ENCODE measurements at regions not wholly inside any gene's neighbourhood (a gene's known extent, or its start where the extent isn't known, plus 50 kb on each side); places are given as distances from the start of the nearest gene placed in this dataset.

DNA sequence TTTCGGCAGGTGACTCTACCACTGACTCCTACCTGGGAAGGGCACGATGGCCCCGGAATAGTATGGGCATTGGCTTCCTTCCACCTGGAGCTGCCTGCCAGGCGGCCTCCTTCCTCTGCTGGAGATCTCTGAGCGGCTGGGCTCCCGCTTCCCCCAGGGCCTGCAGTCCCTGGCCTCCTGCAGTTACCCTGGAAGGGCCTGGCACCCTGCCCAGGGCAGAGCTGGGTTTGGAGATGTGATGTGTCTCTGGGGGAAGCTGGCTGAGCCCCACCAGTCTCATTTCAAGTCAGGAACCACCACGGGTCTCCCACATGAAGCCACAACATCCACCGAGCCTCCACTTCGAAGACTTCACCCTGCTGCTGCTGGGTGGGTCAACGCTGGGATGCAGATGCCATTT is 97.9 kb downstream of the IRF8 start:
- H3K27me3 ChIP-seq (ENCODE audit: insufficient read depth, low read depth): peaks cover 97% of the 10 kb centered on the region
- no peaks in the 10 kb centered on the region for H3K79me2 ChIP-seq (ENCODE audit: low read depth)
- no peak for TF ChIP-seq EZH2 (IDR thresholded peaks at IDR 0.05; ENCODE audit: low read depth)
- TF ChIP-seq, protein P1, sequence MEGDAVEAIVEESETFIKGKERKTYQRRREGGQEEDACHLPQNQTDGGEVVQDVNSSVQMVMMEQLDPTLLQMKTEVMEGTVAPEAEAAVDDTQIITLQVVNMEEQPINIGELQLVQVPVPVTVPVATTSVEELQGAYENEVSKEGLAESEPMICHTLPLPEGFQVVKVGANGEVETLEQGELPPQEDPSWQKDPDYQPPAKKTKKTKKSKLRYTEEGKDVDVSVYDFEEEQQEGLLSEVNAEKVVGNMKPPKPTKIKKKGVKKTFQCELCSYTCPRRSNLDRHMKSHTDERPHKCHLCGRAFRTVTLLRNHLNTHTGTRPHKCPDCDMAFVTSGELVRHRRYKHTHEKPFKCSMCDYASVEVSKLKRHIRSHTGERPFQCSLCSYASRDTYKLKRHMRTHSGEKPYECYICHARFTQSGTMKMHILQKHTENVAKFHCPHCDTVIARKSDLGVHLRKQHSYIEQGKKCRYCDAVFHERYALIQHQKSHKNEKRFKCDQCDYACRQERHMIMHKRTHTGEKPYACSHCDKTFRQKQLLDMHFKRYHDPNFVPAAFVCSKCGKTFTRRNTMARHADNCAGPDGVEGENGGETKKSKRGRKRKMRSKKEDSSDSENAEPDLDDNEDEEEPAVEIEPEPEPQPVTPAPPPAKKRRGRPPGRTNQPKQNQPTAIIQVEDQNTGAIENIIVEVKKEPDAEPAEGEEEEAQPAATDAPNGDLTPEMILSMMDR (conservative IDR thresholded peaks at IDR 0.05): no peak
- no peak overlapping the region for H3K4me3 ChIP-seq
- DNase-seq: no peak
- CTCF ChIA-PET: no interaction called here
- H2AFZ ChIP-seq: no peak overlapping the region
- no peaks in the 10 kb centered on the region for H3K9me3 ChIP-seq (ENCODE audit: insufficient read depth, low read depth)
- H3K27ac ChIP-seq: no peak overlapping the region
- no peaks in the 10 kb centered on the region for H3K36me3 ChIP-seq (ENCODE audit: low read depth)
- H3K9me2 ChIP-seq (ENCODE audit: insufficient read depth): no peaks in the 10 kb centered on the region
- intact Hi-C loops (cut with micrococcal nuclease; ENCODE audit: unreplicated experiment): no loop called here
- no TSS peak for BruUV-seq (replicated peaks)
- POLR2A ChIA-PET (ENCODE audit: unreplicated experiment): no interaction called here
- no peaks in the 10 kb centered on the region for H3F3A ChIP-seq (ENCODE audit: insufficient read depth, low read depth)
- H3K4me1 ChIP-seq (replicated peaks; ENCODE audit: insufficient read depth): no peaks in the 10 kb centered on the region
- peaks cover 6% of the 10 kb centered on the region; the same call in 1 of the 2 replicates for H4K20me1 ChIP-seq (ENCODE audit: insufficient read depth)
- H3K4me2 ChIP-seq: no peak overlapping the region

DNA sequence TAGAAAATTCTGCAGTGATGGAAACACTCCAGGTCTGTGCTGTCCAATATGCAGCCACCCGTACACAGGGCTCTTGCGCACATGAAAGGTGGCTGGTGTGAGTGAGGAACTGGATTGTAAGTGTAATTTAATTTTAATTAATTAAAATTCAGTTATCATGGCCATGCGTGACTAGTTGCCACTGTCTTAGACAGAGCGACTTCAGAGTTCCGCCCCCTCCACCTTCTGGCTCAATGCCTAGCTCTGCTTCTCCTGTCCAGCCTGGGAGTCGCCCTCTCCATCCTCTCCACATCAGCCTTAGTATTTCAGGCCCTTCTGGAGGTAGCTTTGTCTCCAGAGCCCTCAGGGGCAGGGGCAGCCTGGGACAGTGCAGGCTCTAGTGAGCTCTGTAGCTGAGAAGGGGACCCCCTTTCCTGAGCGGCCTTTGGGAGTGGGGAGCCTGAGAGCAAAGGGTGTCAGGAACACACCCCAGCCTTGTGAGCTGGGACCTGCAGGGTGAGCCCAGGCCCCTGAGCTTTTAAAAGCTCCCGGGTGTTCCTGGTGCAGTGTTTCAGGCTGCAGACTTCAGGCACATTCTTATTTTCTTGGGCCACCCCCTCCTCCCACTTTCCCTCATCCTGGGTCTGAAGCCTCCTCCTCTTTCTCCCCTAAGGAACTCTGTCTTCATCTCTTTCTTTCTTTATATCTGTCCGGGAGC is 99.4 kb downstream of the IRF8 start:
- Histone ChIP-seq H3K79me2 (ENCODE audit: low read depth) (no peaks in the 10 kb centered on the region), H2AFZ (no peak overlapping the region), H3K27ac (no peak overlapping the region), H3K9me2 (ENCODE audit: insufficient read depth) (no peaks in the 10 kb centered on the region), H3K4me2 (no peak overlapping the region), H3K27me3 (ENCODE audit: insufficient read depth, low read depth) (peaks cover 97% of the 10 kb centered on the region), H3K9me3 (ENCODE audit: insufficient read depth, low read depth) (no peaks in the 10 kb centered on the region), H4K20me1 (ENCODE audit: insufficient read depth) (peaks cover 6% of the 10 kb centered on the region; the same call in 1 of the 2 replicates), H3K4me3 (no peak overlapping the region), H3K4me1 (replicated peaks; ENCODE audit: insufficient read depth) (no peaks in the 10 kb centered on the region), H3K36me3 (ENCODE audit: low read depth) (no peaks in the 10 kb centered on the region), H3F3A (ENCODE audit: insufficient read depth, low read depth) (no peaks in the 10 kb centered on the region)
- ChIA-PET CTCF (no interaction called here), POLR2A (ENCODE audit: unreplicated experiment) (no interaction called here)
- BruUV-seq (replicated peaks): no TSS peak
- DNase-seq: no peak
- TF ChIP-seq, protein P1 (conservative IDR thresholded peaks at IDR 0.05): no peak
- no peak for TF ChIP-seq EZH2 (IDR thresholded peaks at IDR 0.05; ENCODE audit: low read depth)
- intact Hi-C loops (cut with micrococcal nuclease; ENCODE audit: unreplicated experiment): no loop called here

DNA sequence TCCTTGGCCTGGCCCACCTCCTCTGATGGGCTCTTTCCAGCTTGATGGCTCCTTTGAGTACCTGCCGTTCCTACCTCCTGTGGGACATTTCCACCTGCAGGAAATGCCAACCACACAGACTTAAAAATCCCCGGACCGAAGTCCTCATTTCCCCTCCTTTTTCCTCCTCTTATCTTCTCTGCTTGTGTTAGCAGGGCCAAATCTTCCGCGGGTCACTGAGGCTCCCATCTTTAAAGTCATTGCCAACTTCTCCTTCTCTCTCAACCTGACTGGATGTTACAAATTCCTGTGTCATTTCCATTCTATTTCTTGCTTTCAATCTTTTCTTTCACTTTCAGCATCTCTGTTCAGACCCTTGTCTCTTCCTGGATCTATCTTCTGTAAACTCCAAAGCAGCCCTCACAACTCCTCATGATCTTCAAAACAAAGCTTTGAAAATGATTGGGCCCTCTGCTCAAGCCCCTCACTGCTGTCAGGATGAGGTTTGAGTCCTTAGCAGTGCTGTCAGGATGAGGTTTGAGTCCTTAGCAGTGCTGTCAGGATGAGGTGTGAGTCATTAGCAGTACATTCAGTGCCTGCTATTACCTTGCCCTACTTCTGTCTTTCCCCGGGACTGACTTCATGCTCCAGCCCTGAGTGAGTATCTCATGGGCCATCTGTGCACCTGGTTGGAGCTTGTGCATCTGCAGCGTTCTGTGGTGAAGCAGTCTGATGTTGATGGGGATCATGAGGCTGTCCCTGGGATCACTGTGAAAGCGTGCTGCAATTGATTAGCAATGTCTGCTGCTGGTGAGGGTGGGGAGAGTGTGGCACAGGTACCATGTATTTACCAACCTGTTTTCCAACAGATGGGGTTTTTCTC is 100.1 kb downstream of the IRF8 start:
- peaks cover 97% of the 10 kb centered on the region for H3K27me3 ChIP-seq (ENCODE audit: insufficient read depth, low read depth)
- no peak overlapping the region for H3K27ac ChIP-seq
- BruUV-seq (replicated peaks): no TSS peak
- TF ChIP-seq, protein P1 (conservative IDR thresholded peaks at IDR 0.05): no peak
- TF ChIP-seq EZH2 (IDR thresholded peaks at IDR 0.05; ENCODE audit: low read depth): no peak
- H4K20me1 ChIP-seq (ENCODE audit: insufficient read depth): peaks cover 6% of the 10 kb centered on the region; the same call in 1 of the 2 replicates
- no peaks in the 10 kb centered on the region for H3F3A ChIP-seq (ENCODE audit: insufficient read depth, low read depth)
- H3K9me3 ChIP-seq (ENCODE audit: insufficient read depth, low read depth): no peaks in the 10 kb centered on the region
- intact Hi-C loops (cut with micrococcal nuclease; ENCODE audit: unreplicated experiment): no loop called here
- no peaks in the 10 kb centered on the region for H3K36me3 ChIP-seq (ENCODE audit: low read depth)
- no peak overlapping the region for H3K4me3 ChIP-seq
- H3K4me1 ChIP-seq (replicated peaks; ENCODE audit: insufficient read depth): no peaks in the 10 kb centered on the region
- H2AFZ ChIP-seq: no peak overlapping the region
- H3K79me2 ChIP-seq (ENCODE audit: low read depth): no peaks in the 10 kb centered on the region
- CTCF ChIA-PET: no interaction called here
- no peak overlapping the region for H3K4me2 ChIP-seq
- POLR2A ChIA-PET (ENCODE audit: unreplicated experiment): no interaction called here
- DNase-seq: no peak
- no peaks in the 10 kb centered on the region for H3K9me2 ChIP-seq (ENCODE audit: insufficient read depth)

All from PC-9 (cell line).